GM13976 (cell line): ENCODE measurements at regions not wholly inside any gene's neighbourhood (a gene's known extent, or its start where the extent isn't known, plus 50 kb on each side); places are given as distances from the start of the nearest gene placed in this dataset.
"Not testable (repeated sequence)": the region's sequence is repeated elsewhere in the genome, so short reads cannot be mapped to it uniquely, and the experiment has no call there.

ENCODE experiments used
- DNase-seq: peaks from one replicate; pipeline ENCODE4 v3.0.0; 2012; ENCODE audit warnings: low spot score
- in situ Hi-C: fragments of 300-500 bp; cut with MboI; formaldehyde crosslinking; loops from one replicate; pipeline ENCODE4 v1.12.0; 2022; ENCODE audit warnings: low sequenced_read_pairs, mixed read lengths, inconsistent platforms; ENCODE audit not compliant: unreplicated experiment
- TF ChIP-seq, protein P1 (sequence below): IDR thresholded peaks from 2 replicates; pipeline ENCODE4 v1.5.1; 2012; ENCODE audit warnings: borderline replicate concordance, mild to moderate bottlenecking; ENCODE audit not compliant: insufficient read depth; ENCODE audit errors: extremely low read depth, missing control alignments, control extremely low read depth

DNA sequence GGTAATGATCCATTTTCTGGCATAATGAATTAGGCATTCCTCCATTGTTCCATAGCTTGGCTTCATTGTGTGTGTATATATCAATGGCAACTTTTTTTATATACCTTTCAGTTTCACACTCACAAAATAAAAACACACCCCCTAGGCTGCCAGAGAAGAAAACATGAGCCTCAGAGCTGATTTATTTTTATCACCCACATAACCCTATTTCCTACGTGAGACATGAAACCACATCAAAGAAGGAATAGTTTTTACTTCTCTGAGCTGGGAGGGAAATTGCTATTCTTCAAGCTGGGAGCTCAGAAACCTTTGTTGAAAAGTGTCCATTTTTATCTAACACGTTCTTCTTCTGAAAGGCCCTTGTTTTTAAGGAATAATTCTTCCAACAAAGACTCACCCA, 126.7 kb upstream of the RAI2 start:
- no peak for DNase-seq
- TF ChIP-seq, protein P1, sequence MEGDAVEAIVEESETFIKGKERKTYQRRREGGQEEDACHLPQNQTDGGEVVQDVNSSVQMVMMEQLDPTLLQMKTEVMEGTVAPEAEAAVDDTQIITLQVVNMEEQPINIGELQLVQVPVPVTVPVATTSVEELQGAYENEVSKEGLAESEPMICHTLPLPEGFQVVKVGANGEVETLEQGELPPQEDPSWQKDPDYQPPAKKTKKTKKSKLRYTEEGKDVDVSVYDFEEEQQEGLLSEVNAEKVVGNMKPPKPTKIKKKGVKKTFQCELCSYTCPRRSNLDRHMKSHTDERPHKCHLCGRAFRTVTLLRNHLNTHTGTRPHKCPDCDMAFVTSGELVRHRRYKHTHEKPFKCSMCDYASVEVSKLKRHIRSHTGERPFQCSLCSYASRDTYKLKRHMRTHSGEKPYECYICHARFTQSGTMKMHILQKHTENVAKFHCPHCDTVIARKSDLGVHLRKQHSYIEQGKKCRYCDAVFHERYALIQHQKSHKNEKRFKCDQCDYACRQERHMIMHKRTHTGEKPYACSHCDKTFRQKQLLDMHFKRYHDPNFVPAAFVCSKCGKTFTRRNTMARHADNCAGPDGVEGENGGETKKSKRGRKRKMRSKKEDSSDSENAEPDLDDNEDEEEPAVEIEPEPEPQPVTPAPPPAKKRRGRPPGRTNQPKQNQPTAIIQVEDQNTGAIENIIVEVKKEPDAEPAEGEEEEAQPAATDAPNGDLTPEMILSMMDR = no peak
- in situ Hi-C loops = no loop called here

DNA sequence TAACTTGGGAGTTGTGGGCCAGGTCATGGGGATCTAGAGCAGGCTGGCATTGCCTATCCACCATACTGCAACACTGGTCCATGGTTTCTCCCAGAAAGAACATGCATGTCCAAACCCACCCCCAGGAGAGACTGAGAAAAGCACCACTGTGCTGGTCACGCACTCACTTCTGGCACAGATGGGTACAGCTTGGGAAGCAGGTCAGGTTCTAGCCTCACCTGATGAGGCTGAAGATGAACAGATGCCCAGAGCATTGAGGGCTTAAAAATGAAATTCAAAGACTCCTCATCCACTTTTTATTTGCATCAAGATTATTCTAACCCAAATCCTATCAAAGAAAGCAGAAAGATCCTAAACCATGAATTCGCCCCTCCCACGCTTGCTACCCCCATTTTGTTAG, 125.9 kb upstream of the RAI2 start:
- in situ Hi-C loops = no loop called here
- TF ChIP-seq, protein P1 = no peak
- DNase-seq = no peak

DNA sequence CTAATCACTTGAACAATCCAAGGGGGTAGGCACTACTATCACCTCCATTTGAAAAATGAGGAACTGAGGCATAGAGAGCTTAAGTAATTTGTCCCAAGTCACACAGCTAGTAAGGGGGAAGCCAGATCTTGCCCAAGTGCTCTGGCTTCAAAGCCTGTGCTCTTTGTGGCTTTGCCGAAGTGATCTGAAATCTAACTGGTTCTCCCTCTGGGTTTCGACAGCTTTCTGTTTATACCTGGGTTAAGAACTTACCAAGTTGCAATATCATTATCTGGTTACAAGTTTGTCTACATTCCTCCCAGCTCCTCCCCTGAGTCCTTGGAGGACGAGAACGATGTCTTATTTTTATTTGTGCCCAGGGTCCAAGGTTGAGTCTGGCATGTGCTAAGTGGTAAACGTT, 125.3 kb upstream of the RAI2 start:
- no peak for DNase-seq
- TF ChIP-seq, protein P1 = no peak
- in situ Hi-C loops = no loop called here

GRCh38 chrX:17984415-17984814, 123.3 kb upstream of the RAI2 start:
- no peak for DNase-seq
- in situ Hi-C loops = no loop called here
- TF ChIP-seq, protein P1 = no peak

DNA sequence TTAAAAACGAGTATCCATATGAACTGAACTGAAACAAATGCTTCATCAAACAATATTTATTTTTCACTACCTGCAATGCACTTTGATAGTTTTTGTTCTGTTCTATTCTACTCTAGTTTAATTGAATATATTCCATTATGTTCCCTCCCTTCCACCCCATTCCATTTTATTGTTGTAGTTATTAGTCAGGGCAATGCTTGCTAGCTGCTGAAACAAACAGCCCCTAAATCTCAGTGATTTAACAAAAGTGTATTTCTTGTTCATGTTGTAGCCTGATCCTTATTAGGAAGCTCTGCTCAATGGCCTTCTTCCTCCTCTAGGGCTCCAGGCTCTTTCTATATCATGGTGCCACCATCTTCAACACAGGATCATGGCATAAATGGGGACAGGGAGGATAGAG, 122.3 kb upstream of the RAI2 start:
- in situ Hi-C loops = no loop called here
- TF ChIP-seq, protein P1 = no peak

DNA sequence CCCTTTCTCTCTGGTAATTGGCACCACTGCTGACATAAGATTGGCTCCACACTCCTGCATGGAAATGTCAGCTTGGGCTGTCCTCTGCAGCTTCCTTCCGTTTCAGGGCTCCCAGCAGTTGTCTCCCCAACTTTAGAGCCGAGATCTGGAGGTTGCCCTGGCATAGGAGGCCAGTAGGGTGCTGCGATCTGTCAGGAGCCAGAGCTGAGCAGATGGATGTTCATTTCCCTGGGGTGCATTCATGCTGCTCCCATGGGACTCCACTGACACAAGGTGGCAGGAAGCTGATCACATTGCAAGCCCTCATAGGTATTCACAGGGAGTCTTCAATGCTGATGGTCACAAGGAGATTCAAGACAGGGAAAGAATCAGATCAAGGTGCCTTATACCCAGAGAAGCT, 116.6 kb upstream of the RAI2 start:
- no peak for DNase-seq
- TF ChIP-seq, protein P1 = no peak
- in situ Hi-C loops = no loop called here

More for the DNA sequence above, 122.3 kb upstream of the RAI2 start:
- no peak for DNase-seq

GRCh38 chrX:17976955-17977354, 115.9 kb upstream of the RAI2 start:
- in situ Hi-C loops = no loop called here
- no peak for DNase-seq
- TF ChIP-seq, protein P1 = no peak

GRCh38 chrX:17975349-17975748, 114.3 kb upstream of the RAI2 start:
- DNase-seq, in situ Hi-C loops: not testable (repeated sequence)
